Hematopoietic multipotent progenitor cell treated with erythropoietin and hydrocortisone succinate and interleukin-3 and kit ligand, for 17 days (in vitro differentiated cells): ENCODE measurements at regions not wholly inside any gene's neighbourhood (a gene's known extent, or its start where the extent isn't known, plus 50 kb on each side); places are given as distances from the start of the nearest gene placed in this dataset.

Experiments used
- DNase-seq: peaks from one replicate; pipeline ENCODE4 v3.0.0-alpha.2; 2015; ENCODE audit warnings: low spot score

DNA sequence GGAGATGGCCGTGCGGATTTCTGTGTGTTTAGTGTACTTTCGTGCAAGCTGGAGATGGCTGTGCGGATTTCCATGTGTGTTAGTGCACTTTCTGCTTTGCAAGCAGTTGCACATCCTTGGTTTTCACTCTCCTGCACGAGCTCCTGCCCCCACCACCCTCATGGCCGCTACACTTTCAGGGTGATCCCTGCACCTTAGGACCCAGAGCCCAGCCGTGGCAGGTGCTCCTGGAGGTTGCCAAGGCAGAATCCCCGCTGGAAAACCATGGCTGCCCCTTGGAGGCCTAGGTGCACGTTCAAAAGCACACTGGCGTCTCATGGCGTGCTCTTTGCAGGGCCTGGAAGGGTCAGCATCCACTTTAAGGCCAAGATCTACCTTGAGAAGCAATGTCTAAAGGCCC is 311.0 kb upstream of the TNRC6C start:
- DNase-seq, result no peak

DNA sequence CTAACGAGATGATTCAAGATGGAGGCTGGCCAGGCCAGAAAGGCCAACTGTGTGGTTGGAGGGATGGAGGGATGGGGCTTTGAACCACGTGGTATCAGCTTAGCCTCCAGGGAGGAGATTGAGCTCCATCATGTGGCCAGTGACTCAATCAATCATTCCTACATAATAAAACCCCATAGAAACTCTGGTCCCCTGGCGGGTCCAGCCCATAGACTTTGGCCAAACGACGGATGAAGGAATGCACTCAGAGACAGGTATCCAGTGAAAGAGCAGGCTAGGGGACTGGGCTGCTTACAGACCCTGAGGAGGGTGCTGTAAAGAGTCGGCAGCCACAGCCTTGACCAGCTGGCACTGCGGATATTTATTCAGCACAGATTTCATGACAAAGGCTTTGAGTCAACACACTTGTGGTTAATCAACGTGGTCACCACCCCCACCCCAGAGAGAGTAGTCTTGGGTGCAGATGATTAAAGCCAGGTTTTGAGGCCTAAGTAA is 308.7 kb upstream of the TNRC6C start:
- peak; percentile 19 for DNase-seq

GRCh38 chr17:77651988-77652387 is 306.5 kb upstream of the TNRC6C start:
- DNase-seq, result no peak

- DNase-seq, result no peak
These were observed 304.2 kb upstream of the TNRC6C start for GRCh38 chr17:77654296-77654695.

- DNase-seq, result no peak
These were observed 303.7 kb upstream of the TNRC6C start for GRCh38 chr17:77654850-77655249.

DNA sequence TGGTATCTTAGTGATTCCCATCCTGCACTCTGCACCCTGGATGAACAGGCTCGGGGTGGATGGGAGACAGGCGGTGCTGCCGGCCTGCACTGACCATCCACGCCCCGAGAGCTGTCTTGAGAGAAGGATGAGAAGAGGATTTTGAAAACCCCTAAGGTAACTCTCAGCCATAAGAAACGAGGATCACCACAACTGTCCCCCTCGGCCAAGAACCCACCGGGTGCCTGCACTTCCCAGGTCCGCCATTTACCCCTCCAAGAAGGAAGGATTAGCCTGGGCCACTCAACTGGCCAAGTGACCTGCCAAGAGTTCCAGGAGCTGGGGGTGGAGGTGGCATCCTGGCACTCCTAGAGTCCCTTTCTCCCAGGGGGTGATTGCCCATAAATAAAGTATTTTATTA is 302.4 kb upstream of the TNRC6C start:
- no peak for DNase-seq

DNA sequence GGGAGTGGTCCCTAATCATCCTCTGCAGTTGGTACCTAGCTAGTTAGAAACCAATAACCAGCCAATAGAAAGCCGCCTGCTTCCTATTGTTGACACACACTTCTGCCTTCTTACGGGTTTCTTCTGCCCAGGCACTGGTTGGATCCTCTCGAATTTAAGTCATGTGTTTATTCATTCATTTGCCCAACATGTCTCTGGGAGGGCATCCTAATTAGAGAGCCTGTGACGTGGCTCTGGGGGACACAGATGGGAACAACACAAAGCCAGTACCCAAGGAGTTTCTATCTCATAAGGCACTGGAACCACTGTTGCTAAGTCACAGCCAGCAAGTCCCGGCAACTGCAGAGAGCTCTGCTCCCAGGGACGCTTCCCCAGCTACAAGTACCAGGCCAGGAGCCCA is 300.7 kb upstream of the TNRC6C start:
- no peak for DNase-seq

DNA sequence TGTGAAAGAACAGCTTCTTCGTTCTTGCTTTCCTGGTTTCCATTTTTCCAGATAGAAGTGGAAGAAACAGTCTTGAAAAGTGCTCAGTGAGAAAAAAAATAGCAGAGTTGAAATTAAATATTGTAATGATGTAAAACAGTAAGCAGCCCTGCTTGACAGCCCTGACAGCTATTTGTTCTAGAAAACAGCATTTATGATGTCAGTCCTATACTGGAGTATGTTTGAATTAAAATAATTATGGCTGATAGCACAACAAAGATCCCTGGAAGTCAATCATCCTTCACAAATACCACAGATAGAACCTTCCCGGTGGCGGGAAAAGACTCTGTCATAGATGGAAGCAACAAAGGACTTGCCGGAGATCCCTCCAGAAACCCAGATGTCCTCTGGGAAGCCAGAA is 298.0 kb upstream of the TNRC6C start:
- DNase-seq, result no peak

GRCh38 chr17:77662833-77663232 is 295.7 kb upstream of the TNRC6C start:
- no peak for DNase-seq

GRCh38 chr17:77664097-77664729 is 294.3 kb upstream of the TNRC6C start:
- DNase-seq, result no peak

- DNase-seq, result no peak
These were observed 292.7 kb upstream of the TNRC6C start for GRCh38 chr17:77665833-77666232.

DNA sequence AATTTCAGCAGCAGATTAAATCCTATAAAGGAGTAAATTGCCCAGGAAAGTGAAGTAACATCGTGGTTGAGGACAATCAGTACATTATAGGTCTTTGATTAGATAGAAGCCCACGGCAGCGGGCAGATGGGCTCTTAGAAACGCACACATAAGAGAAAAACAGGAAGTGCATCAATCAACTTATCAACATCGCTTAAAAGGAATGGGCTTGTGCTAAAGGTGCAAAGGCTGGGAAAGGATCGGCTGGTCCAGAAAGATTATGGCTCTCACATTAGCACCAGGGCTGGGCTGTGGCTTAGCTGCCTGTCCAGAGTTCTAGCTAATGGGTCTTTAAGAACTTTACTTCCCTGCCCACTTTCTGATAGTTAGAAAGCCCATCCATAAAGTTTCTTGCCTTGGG is 292.0 kb upstream of the TNRC6C start:
- DNase-seq, result no peak

DNA sequence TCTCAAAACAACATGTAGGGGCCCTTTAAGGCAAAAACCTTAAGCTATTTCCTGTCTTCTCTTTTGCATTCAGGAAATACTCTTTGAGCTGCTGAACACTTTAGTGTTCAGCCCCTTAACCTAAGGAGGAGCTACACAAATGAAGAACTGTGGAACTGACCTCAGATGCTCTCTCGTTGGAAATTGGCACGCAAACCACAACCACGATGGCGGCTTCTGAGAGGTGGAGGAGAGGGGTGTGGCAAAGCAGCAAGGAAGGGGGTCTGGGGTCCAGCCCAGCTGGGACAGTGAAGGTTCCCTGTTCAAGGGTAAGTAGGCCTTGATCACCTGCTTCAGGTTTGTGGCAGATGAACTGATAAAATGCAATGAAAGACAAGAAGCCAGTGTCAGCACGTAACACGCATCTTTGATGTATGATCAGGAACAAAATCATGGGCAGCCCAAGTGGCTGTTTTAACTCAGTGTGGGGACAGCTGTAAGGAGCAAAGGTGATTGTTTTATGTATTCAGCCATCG is 291.6 kb upstream of the TNRC6C start:
- no peak for DNase-seq

GRCh38 chr17:77667478-77667877 is 291.0 kb upstream of the TNRC6C start:
- no peak for DNase-seq

- no peak for DNase-seq
These were observed 290.0 kb upstream of the TNRC6C start for GRCh38 chr17:77668518-77668917.

DNA sequence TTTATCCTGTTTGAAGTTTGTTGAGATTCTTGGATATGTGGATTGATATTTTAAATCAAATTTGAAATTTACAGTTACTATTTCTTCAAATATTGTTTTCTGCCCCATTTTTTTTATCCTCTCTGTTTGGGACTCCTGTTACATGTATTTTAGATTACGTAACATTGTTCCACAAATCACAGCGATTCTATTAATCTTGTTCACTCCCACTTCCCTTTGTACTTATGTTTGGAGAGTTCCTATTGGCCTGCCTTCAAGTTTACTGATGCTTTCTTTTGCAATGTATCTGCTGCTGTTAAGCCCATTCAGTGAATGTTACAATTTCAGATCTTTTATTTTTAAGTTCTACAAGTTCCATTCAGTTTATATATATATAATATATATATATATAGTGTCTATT is 288.3 kb upstream of the TNRC6C start:
- no peak for DNase-seq

- DNase-seq, result no peak
These were observed 284.1 kb upstream of the TNRC6C start for GRCh38 chr17:77674358-77674757.

DNA sequence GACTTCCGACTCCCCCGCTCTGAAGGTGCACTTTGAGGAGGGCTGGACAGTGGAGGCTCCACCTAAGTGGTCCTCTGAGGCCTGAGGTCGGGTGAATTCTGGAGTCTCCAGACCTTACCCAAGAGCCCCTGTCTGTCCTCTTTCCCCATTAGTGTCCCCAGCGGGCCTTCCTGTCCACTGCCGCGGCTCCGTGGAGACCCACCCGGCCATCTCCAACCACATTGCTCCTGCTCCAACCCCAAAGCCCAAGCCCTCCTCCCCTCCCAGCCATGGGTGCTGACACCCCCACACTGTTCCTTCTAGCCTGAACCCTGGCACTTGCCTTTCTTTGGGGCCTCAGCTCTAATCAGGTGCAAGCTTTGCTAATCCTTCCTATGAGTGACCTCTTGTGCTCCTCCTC is 283.1 kb upstream of the TNRC6C start:
- DNase-seq, result no peak

DNA sequence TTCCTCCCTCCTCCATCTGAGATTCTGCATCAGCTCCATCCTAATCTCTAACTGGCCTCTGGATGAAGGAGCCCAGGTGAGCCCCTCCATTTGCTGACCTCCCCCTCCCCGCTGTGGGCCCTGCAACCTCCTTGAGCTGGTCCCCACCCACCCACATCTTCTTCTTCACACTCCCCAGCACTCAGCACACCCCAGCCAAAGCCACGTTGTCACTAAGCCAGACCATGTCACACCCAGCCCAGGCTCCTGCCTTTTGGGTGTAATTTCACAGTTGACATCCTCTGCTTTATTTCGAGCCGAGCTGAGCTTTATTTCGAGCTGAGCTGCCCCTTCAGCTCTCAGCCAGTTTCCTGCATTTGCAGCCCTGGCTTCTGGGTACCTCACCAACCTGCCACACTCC is 282.7 kb upstream of the TNRC6C start:
- DNase-seq, result no peak

DNA sequence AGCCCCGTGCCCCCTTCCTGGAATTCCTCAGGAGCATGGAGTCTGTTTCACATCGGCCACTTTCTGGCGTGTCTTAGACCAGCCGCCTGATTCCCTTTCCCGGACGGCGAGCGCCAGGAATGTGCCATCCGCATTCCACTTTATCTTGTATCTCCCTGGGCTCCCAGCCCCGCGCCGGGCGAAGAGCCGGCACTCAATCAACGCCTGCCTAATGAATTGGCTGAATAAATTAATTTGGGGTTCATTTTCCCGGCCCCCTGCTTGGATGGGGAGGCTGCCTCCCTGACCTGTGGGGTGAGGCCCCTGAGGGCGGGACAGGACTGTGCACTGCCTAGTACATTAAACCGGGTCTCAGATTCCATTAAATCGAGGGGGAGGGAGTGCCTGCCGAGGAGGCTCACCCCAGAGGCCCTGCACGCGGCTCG is 282.3 kb upstream of the TNRC6C start:
- DNase-seq, result no peak

GRCh38 chr17:77677211-77677610 is 281.3 kb upstream of the TNRC6C start:
- no peak for DNase-seq

DNA sequence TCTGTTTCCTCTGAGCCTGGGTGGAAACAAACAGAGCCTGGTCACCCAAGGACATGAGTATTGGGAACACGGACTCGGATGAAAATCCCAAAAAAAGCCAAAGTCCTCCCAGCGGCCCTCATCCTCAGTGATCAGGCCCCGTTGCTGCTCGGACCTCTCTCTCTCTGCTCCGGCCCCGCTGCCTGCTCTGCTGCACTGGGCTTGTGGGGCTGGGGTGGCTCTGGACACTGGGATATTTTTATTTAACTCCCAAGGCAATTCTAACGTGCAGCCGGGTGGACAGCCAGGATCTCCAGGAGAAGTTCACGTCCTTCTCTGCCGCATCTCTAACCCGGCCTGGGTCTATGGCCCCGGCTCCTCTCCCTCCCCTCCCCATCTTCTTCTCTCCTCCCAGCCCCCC is 280.9 kb upstream of the TNRC6C start:
- DNase-seq, result no peak

- no peak for DNase-seq
These were observed 278.9 kb upstream of the TNRC6C start for GRCh38 chr17:77679589-77679988.

GRCh38 chr17:77681861-77682260 is 276.6 kb upstream of the TNRC6C start:
- DNase-seq, result no peak
